ENCODE measurements at regions not wholly inside any gene's neighbourhood (a gene's known extent, or its start where the extent isn't known, plus 50 kb on each side); places are given as distances from the start of the nearest gene placed in this dataset.

DNA sequence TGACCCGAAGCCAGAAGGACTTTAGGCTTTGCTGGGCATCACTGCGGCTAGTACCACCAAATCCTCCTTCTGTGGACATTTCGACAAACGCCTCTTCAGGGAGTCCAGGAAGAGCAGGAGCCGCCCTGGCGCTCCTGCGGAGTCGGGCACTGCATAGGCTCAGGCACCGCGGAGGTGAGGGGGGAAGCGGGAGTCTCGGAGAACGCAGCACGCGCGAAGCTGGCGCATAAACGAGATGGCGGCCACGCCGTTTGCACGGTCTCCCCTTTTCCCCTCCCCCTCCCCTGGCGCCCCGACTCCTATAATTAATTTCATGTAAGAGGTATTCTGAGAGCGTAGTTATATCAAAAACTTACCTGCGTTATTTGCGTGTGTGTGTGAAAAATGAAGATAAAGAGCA is 137.8 kb upstream of the GAS1 start:
- Mint-ChIP-seq H3K27me3 (no peaks in the 10 kb centered on the region), H3K9me3 (peaks cover 8% of the 10 kb centered on the region), H3K36me3 (ENCODE audit: low read depth) (no peaks in the 10 kb centered on the region), H3K4me3 (no peak overlapping the region), H3K4me1 (ENCODE audit: low read depth) (no peaks in the 10 kb centered on the region), H3K27ac (no peak overlapping the region)
- intact Hi-C loops (cut with micrococcal nuclease), result no loop called here

DNA sequence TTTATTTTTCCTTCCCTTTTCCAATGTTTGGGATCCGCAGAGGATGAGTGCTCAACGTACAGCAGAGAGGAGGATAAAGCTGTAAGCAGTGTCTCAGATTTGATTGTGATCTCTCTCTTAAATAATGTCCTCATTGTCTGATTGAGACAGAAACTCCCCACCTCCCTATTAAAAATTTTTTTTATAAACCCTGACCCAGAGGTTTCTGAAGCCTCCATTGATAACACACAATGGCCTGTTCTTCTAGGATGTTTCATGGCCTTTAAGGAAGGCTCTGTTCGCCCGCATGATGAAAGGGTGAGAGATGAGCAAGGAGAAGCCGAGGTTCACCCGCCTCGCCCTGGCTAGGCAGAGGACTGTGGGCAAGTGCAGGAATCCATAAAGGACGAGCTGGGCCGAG is 138.2 kb upstream of the GAS1 start:
- intact Hi-C loops (cut with micrococcal nuclease), result no loop called here
- Mint-ChIP-seq H3K4me3 (no peak overlapping the region), H3K9me3 (peaks cover 8% of the 10 kb centered on the region), H3K36me3 (ENCODE audit: low read depth) (no peaks in the 10 kb centered on the region), H3K27me3 (no peaks in the 10 kb centered on the region), H3K27ac (no peak overlapping the region), H3K4me1 (ENCODE audit: low read depth) (no peaks in the 10 kb centered on the region)

DNA sequence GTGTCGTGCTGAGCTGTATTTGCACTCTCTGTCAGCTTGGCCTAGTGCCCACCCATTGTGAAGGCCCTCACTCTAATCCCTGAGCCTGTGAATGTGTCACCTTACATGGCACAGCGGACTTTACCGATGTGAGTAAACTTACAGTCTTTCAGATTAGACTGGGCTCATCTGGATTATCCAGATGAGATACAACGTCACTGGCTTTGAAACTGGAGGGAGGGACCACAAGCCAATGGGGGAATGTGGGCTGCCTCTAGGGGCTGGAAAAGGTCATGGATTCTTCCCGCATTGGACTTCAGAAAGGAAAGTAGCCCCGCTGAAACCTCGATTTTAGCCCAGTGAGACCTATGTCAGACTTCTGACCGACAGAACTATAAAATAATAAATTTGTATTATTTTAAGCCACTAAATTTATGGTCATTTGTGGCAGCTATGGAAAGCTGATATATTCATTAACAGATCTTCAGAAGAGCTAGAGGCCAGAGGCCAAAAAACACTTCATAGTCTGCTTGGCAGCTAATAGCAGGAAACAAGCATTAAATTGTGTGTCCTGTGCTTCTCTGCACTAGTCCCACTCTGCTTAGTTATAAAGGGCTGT is 139.0 kb upstream of the GAS1 start:
- intact Hi-C loops (cut with micrococcal nuclease), result no loop called here
- H3K4me3 Mint-ChIP-seq, result no peak overlapping the region
- H3K4me1 Mint-ChIP-seq (ENCODE audit: low read depth), result no peaks in the 10 kb centered on the region
- no peaks in the 10 kb centered on the region for H3K27me3 Mint-ChIP-seq
- H3K36me3 Mint-ChIP-seq (ENCODE audit: low read depth), result no peaks in the 10 kb centered on the region
- H3K9me3 Mint-ChIP-seq, result peaks cover 8% of the 10 kb centered on the region
- no peak overlapping the region for H3K27ac Mint-ChIP-seq

DNA sequence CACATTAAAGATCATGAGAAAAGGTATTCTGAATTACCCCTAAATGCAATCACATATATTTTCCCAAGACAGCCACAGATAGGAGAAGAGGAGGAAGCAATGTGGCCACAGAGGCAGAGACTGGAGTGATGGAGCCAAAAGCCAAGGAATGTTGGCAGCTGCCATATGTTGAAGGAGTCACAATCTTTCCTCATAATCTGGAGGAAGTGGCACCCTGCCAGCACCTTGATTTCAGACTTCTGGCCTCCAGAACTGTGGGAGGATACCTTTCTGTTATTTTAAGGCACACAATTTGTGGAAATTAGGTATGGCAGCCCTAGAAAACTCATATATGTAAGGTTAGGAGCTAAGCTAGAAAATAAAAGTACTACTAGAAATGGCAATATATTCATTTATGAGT is 139.9 kb upstream of the GAS1 start:
- Mint-ChIP-seq H3K4me3 (no peak overlapping the region), H3K27me3 (no peaks in the 10 kb centered on the region), H3K36me3 (ENCODE audit: low read depth) (no peaks in the 10 kb centered on the region), H3K9me3 (peaks cover 8% of the 10 kb centered on the region), H3K27ac (no peak overlapping the region), H3K4me1 (ENCODE audit: low read depth) (no peaks in the 10 kb centered on the region)
- intact Hi-C loops (cut with micrococcal nuclease), result no loop called here

DNA sequence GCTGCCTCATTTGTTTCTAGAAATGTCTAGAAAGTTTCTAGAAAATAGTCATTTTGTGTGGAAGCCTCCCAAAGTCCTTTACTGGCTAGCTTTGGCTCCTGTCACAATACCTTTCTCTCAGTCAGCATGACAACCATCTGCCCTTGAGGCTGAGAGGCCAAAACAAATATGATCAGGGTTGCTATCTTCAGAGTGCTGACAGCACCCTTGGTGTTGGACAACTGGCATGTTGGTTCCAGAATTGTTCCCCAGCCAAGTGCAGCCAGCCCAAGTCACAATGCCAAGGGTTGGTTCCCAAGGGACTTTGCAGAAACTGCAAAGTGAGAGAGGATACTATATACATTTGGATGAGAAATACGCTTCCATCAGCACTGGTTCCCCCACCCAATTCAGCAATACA is 140.9 kb upstream of the GAS1 start:
- intact Hi-C loops (cut with micrococcal nuclease), result no loop called here
- Mint-ChIP-seq H3K27ac (no peak overlapping the region), H3K4me3 (no peak overlapping the region), H3K4me1 (ENCODE audit: low read depth) (no peaks in the 10 kb centered on the region), H3K27me3 (no peaks in the 10 kb centered on the region), H3K9me3 (peaks cover 8% of the 10 kb centered on the region), H3K36me3 (ENCODE audit: low read depth) (no peaks in the 10 kb centered on the region)

DNA sequence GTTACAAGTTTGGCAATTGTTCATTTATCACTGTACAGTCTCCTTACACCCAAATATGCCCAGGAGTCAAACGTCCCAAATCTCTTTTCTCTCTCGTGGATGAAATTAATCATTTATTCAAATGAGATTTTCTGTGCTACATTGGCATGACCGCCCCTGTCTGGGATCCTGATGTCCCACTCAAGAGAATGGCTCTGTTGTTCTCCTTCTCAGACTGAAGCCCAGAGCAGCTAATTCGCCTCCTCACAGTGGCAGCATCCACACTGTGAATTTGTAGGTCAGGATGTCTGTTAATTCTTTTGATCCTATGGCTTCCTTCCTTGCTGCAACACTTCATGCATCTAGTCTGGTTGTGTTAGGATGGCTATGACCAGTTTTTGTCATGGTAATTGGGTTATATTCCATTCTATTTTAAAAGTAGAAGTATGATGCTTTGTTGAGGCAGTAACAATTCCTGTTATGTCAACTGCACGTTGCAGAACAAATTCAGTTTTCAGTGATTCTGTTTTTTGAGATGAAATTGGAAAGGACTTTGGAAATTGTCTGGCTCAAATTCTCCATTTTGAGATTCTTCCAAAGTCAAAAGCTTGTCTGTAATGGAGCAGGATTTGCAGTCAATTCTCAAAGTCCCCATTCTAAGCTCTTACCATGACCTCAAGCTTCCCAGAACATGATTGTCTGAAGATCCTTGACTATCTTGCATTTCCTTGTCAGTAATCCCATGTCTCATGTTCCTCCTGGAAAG is 141.5 kb upstream of the GAS1 start:
- Mint-ChIP-seq H3K9me3 (peaks cover 8% of the 10 kb centered on the region), H3K4me1 (ENCODE audit: low read depth) (no peaks in the 10 kb centered on the region), H3K27ac (no peak overlapping the region), H3K36me3 (ENCODE audit: low read depth) (no peaks in the 10 kb centered on the region), H3K4me3 (no peak overlapping the region), H3K27me3 (no peaks in the 10 kb centered on the region)
- intact Hi-C loops (cut with micrococcal nuclease), result no loop called here

DNA sequence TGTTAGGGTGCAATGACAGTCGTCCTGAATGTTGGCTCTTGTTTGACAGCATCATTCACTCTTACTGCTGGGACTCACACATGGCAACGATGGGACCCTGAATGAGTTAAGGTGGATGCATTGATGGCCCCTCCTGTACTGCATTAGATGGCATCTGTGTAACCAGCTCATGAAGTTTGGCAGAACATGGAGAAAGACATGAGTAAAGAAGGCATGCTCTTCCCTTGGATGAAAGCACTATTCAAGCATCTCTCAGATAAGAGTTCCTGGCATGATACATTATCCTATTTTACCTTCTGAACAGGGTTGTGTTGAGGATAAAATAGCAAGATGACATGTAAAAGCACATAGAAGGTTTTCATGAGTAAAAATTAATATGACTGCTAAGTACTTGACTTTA is 142.2 kb upstream of the GAS1 start:
- Mint-ChIP-seq H3K27ac (no peak overlapping the region), H3K4me3 (no peak overlapping the region), H3K4me1 (ENCODE audit: low read depth) (no peaks in the 10 kb centered on the region), H3K36me3 (ENCODE audit: low read depth) (no peaks in the 10 kb centered on the region), H3K9me3 (peaks cover 8% of the 10 kb centered on the region), H3K27me3 (no peaks in the 10 kb centered on the region)
- intact Hi-C loops (cut with micrococcal nuclease), result no loop called here

DNA sequence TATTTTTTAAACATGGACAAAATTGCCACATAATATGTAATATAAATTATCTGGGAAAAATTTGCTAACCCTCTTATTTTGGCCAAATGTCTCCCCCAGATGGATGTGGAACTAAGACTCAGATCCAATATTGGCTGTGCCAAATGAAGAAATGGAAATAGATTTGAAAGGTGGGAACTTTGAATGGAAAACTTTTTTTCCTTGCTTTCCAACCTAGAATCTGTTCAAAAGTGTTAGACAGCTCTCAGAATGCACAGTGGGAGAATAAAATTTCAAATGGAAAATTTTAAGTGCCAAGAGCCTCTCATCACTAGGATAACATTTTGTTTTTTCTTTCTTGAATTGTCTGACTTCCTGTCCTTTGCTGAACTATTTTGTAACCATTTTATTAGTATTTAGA is 142.6 kb upstream of the GAS1 start:
- intact Hi-C loops (cut with micrococcal nuclease), result no loop called here
- Mint-ChIP-seq H3K4me1 (ENCODE audit: low read depth) (no peaks in the 10 kb centered on the region), H3K36me3 (ENCODE audit: low read depth) (no peaks in the 10 kb centered on the region), H3K4me3 (no peak overlapping the region), H3K27me3 (no peaks in the 10 kb centered on the region), H3K9me3 (peaks cover 3% of the 10 kb centered on the region), H3K27ac (no peak overlapping the region)

DNA sequence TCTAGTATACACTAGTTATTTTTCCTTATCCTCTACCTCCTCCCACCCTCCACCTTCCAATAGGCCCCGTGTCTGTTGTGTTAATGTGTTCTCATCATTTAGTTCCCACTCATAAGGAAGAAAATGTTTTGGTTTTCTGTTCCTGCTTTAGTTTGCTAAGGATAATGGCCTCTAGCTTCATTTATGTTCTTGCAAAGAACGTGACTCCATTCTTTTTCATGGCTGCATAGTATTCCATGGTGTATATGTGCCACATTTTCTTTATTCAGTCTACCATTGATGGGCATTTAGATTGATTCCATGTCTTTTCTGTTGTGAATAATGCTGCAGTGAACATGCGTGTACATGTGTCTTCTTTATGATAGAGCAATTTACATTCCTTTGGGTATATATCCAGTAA is 146.5 kb upstream of the GAS1 start:
- no peaks in the 10 kb centered on the region for H3K36me3 Mint-ChIP-seq (ENCODE audit: low read depth)
- H3K9me3 Mint-ChIP-seq, result no peaks in the 10 kb centered on the region
- intact Hi-C loops (cut with micrococcal nuclease), result no loop called here
- H3K4me1 Mint-ChIP-seq (ENCODE audit: low read depth), result no peaks in the 10 kb centered on the region
- H3K4me3 Mint-ChIP-seq, result no peak overlapping the region
- H3K27me3 Mint-ChIP-seq, result no peaks in the 10 kb centered on the region
- no peak overlapping the region for H3K27ac Mint-ChIP-seq

DNA sequence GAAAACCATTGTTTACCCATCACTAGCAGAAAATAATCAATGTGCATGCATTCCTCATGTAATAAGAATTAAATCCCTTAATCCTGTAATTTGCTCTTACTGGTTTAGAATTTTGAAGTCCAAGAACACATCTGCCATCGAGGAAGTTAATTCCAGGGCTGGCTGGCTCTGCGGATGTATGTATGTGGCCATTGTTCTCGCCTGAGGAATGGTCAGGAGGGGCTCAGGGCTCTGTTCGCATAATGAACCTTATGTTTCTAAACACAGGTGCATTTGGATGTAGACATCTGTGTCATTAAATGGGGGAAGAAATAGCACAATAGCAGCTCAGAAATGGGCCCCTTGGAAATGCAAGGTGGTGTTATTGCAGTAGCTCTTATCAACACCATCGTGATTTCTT is 148.6 kb upstream of the GAS1 start:
- Mint-ChIP-seq H3K27me3 (no peaks in the 10 kb centered on the region), H3K36me3 (ENCODE audit: low read depth) (no peaks in the 10 kb centered on the region), H3K9me3 (no peaks in the 10 kb centered on the region), H3K4me1 (ENCODE audit: low read depth) (no peaks in the 10 kb centered on the region), H3K27ac (no peak overlapping the region), H3K4me3 (no peak overlapping the region)
- intact Hi-C loops (cut with micrococcal nuclease), result no loop called here

DNA sequence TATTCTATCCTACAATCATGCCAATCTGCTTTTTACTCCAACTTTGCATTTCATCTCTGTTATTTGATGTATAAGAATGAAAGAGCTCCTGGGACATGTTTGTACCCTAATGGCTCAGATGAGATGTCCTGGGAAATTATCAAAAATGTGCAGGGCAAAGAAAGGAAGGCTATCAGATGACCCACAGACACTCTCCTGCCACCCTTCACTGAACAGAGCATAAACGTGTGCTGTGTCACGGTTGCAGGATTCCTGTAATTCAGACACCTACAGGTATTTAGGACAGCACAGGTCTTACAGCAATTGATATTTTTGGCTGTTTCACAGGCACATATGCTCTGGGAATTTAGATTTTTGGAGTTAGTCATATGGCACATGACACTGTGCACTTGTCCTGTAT is 149.2 kb upstream of the GAS1 start:
- Mint-ChIP-seq H3K4me1 (ENCODE audit: low read depth) (no peaks in the 10 kb centered on the region), H3K4me3 (no peak overlapping the region), H3K27ac (no peak overlapping the region), H3K36me3 (ENCODE audit: low read depth) (no peaks in the 10 kb centered on the region), H3K27me3 (no peaks in the 10 kb centered on the region), H3K9me3 (no peaks in the 10 kb centered on the region)
- intact Hi-C loops (cut with micrococcal nuclease), result no loop called here

DNA sequence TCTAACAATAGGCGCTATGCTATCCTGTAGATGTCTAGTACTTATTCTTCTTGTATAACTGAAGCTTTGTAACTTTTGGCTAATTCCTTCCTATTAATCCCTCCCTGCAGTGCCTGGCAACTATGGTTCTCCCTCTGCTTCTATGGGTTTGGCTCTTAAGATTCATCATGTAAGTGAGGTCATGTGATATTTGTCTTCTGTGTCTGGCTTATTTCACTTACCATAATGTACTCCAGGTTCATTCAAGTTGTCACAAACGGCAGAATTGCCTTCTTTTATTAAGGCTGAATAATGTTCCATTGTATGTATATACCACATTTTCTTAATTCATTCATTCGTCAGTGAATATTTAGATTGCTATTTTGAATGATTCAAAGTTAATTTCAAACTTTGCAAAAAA is 149.9 kb upstream of the GAS1 start:
- Mint-ChIP-seq H3K27ac (no peak overlapping the region), H3K27me3 (no peaks in the 10 kb centered on the region), H3K4me3 (no peak overlapping the region), H3K9me3 (no peaks in the 10 kb centered on the region), H3K4me1 (ENCODE audit: low read depth) (no peaks in the 10 kb centered on the region), H3K36me3 (ENCODE audit: low read depth) (no peaks in the 10 kb centered on the region)
- intact Hi-C loops (cut with micrococcal nuclease), result no loop called here

DNA sequence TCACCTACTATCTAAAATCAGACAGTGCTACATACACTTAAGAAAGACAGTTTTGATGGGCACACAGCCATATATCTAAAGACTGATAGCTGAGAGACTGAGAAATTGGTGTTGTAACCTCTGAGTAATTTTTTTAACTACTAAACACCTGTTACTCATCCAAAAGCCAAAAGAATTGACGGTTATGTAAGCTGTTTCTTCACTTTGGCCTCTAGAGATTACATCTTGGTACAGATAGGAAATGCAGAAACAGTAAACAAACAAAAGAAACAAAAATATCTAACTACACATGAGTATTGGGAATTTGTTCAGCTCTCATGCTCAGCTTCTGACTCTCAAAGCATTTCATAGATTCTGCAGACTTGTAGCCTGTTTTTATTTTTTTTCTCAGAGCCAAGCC is 152.1 kb upstream of the GAS1 start:
- H3K4me3 Mint-ChIP-seq, result no peak overlapping the region
- H3K27ac Mint-ChIP-seq, result no peak overlapping the region
- H3K9me3 Mint-ChIP-seq, result no peaks in the 10 kb centered on the region
- H3K27me3 Mint-ChIP-seq, result no peaks in the 10 kb centered on the region
- intact Hi-C loops (cut with micrococcal nuclease), result no loop called here
- no peaks in the 10 kb centered on the region for H3K36me3 Mint-ChIP-seq (ENCODE audit: low read depth)
- H3K4me1 Mint-ChIP-seq (ENCODE audit: low read depth), result no peaks in the 10 kb centered on the region

DNA sequence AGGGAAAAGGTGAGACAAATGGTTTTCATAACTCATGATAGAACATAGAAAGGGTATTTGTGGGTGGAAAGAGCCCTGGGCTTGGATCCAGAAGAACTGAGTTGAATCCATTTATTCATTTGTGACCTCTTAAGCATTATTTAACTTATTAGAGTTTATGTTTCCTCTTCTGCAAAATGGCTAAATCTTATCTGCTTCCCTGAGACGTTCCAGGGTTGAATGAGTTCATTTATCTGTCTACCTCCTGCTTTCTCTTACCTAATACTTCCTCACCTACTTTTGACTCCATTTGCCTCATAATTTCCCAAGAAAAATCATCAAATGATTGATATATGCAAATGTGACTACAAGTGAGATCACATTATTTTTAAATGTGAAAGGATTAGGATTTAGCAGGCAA is 152.7 kb upstream of the GAS1 start:
- H3K27me3 Mint-ChIP-seq, result no peaks in the 10 kb centered on the region
- H3K27ac Mint-ChIP-seq, result no peak overlapping the region
- H3K4me1 Mint-ChIP-seq (ENCODE audit: low read depth), result no peaks in the 10 kb centered on the region
- no peaks in the 10 kb centered on the region for H3K36me3 Mint-ChIP-seq (ENCODE audit: low read depth)
- intact Hi-C loops (cut with micrococcal nuclease), result no loop called here
- H3K9me3 Mint-ChIP-seq, result no peaks in the 10 kb centered on the region
- no peak overlapping the region for H3K4me3 Mint-ChIP-seq

DNA sequence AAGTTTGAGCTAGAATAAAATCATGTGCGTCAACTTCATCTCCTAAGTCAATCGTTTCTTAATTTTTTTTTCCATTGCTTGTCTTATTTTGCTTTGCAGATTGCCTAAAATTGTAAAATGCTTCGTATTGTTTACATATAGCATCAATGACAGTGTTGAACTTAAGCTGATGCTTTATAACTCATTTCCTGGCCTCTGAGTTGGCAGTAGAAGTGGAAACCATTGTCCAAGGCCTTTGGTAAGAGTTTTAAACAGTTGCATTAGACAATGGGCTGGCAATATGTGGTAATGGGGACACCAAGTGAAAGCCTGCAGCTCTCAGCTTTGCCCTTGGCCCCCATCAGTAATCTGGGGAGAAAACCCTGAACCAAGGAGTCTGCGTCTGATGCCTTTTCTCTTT is 154.8 kb upstream of the GAS1 start:
- Mint-ChIP-seq H3K27ac (no peak overlapping the region), H3K4me3 (no peak overlapping the region), H3K9me3 (no peaks in the 10 kb centered on the region), H3K27me3 (no peaks in the 10 kb centered on the region), H3K4me1 (ENCODE audit: low read depth) (no peaks in the 10 kb centered on the region), H3K36me3 (ENCODE audit: low read depth) (no peaks in the 10 kb centered on the region)
- intact Hi-C loops (cut with micrococcal nuclease), result no loop called here
